Transverse colon (tissue), 4 donors: ENCODE measurements at regions not wholly inside any gene's neighbourhood (a gene's known extent, or its start where the extent isn't known, plus 50 kb on each side); places are given as distances from the start of the nearest gene placed in this dataset.

Source experiments
- CTCF ChIP-seq, 5 experiments: fragments of 200-600 bp in 3 of 5; fragments of 450-650 bp in 2 of 5; sonication (generic) in 3 of 5; IDR thresholded peaks; 1 replicate in 2 of 5; 2 replicates in 3 of 5; pipeline ENCODE4 v1.5.1; 2016 to 2017; ENCODE audit warnings: antibody characterized with exemption in 5 of 5, inconsistent platforms in 3 of 5, mild to moderate bottlenecking in 2 of 5, moderate library complexity in 1 of 5
- EP300 ChIP-seq: sonication (generic); formaldehyde crosslinking; IDR thresholded peaks from one replicate; pipeline ENCODE4 v1.6.1; 2017; ENCODE audit warnings: antibody characterized with exemption, low read depth
- POLR2A ChIP-seq: fragments of 450-650 bp; IDR thresholded peaks from one replicate; pipeline ENCODE4 v1.6.1; 2016; ENCODE audit warnings: antibody characterized with exemption, mild to moderate bottlenecking, moderate library complexity
- POLR2AphosphoS5 ChIP-seq, 3 donors: sonication (generic); formaldehyde crosslinking; IDR thresholded peaks; one replicate each; pipeline ENCODE4 v1.6.1; 2016; ENCODE audit warnings: antibody characterized with exemption in 3 of 3

GRCh38 chr9:135413086-135413375, 66.6 kb upstream of the PPP1R26 start:
- TF ChIP-seq CTCF (IDR thresholded peaks at IDR 0.05): no peak
- TF ChIP-seq EP300: no peak
- TF ChIP-seq POLR2AphosphoS5 (IDR thresholded peaks at IDR 0.05): no peak
- TF ChIP-seq POLR2A: no peak
